ENCODE measurements at regions not wholly inside any gene's neighbourhood (a gene's known extent, or its start where the extent isn't known, plus 50 kb on each side); places are given as distances from the start of the nearest gene placed in this dataset.
"Not testable (repeated sequence)": the region's sequence is repeated elsewhere in the genome, so short reads cannot be mapped to it uniquely, and the experiment has no call there.

DNA sequence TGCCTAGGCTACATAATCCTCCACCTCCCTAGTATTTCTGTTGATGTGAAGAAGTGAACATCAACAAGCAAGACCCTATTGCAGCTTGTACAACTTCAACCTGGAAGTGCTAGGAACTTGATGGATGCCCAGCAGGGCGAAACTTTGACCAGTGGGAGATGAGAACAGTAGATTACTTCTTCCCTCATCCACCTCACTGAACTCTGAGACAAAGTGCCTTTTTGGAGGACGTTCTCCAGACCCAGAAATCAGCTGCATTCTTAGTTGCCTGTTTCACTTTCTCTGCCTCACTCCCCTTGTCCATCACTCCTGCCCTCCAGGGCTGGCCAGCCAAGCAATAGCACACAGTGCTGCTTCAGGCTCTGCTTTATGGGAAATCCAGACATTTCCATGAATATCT lies 683.4 kb downstream of the GALC start:
- no peak for DNase-seq (ENCODE audit: low spot score)

DNA sequence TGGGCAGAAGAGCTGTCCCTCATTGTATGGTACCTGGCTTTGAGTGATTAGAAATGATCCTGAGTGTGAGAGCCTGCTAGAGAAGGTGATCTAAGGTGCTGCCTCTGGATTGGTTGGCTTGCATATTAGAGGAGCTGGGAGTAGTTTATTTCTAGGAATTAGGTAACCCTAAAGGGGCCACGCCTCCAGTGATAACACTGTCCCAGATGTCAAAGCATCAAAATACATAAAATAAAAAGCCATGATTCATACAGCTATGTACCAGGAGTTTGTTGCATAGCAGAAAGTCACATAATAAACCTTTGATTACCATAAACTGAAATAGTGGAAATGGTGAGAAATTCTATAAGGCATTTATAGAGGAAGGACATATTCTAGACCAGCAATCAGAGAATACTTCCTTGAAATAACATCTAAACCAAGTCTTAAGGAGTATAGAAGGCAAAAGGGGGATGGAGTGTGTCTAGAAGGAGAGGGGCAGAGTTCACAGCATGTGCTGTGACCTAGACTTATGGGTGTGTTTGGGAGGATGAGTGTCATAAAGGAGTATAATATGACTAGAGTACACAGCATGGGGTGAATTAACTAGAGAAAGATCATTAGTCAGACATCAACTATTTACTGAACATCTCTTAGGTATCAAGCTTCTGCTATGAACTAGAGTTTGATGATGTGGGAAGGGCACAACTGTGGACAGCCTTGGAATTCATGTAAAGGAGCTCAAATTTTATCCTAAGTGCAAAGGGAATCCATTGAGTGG lies 686.4 kb downstream of the GALC start:
- DNase-seq (ENCODE audit: low spot score): no peak

DNA sequence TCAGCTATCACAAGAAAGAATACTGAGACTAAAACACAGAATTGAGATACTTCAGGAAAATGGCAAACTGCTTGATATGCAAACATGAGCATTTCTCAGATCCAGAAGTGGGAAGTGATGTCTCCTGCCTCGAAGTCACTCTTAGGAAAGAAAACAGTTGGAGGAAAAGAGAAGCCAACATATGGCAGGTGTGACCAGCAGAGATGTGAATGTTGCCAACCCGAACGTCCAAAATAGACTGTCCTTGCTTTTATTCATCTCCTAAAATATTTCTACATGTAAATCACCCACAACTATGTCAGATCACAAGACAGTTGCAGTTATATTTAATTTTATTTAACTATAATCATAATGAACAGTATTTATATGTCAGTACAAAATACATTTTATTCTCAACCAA lies 687.6 kb downstream of the GALC start:
- no peak for DNase-seq (ENCODE audit: low spot score)

DNA sequence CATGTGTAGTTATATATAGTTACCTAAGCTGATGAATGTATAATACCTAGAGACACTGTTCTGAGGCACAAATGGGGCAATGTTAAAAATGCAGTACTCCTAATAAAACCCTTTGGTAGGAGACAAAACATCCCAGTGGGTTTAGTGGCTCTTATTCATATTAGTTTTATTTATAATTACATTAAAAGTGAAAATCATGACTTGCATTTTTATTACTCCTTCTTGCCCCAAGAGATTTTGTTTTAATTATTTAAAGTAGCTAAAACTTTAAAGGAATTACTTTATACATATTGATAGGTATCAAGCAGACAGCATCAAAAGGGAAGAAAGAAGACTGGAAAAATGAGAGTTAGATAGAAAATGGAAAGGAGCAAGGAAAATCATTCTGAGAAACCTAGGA lies 688.6 kb downstream of the GALC start:
- DNase-seq (ENCODE audit: low spot score): no peak

DNA sequence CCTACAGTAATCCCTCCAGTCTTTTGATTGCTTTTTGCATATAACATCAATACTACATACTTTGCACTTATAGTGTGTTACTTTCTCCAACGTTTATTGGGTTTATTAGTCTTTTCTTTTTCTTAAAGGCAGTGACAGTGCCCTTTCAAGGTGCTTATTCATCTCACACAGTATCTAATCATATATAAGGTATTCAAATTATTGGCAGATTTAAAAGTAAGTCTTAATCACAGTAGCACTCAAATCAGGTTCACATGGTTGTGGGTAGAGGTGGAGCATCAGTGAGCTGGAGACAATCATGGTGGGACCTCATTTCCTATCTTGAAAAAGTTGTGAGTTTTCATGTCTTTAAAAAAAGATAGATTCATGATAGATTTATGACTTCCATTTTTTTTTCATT lies 706.2 kb downstream of the GALC start:
- no peak for DNase-seq (ENCODE audit: low spot score)

DNA sequence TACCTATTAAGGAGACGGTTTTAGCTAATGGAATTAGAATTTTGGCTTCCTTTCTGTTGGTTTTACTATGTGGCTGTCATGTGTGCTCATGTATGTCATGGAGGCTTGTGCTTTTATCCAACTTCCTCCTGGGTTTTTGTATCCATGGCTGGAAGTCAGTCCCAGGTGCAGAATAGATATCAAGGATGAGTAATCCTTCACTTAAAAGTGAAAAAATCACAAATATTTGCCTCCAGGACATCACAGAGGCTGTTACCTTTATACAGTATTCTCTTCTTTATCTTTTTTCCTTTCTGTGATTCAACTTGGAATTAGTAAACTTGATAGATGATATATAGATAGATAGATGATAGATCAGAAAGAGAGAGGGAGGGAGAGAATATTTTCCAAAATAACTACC lies 706.8 kb downstream of the GALC start:
- no peak for DNase-seq (ENCODE audit: low spot score)

DNA sequence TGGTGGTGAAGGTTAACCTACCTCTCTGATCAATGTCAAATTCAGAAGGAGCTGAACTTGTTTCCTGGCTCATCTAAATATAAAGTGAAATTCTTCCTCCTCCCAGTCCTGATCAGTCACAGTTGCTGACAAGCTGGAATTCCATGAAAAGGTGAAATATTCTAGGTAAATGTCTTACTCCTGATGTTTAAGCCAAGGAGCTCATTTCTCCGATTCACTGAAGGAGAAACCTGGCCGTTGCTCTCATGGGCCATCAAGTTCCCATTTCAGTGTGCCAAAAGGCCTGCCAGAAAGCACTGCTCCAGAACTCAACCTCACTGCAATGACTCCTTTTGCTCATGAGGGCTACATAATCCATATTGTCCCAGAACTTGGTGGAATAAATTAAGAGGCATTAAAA lies 707.5 kb downstream of the GALC start:
- DNase-seq (ENCODE audit: low spot score): no peak

DNA sequence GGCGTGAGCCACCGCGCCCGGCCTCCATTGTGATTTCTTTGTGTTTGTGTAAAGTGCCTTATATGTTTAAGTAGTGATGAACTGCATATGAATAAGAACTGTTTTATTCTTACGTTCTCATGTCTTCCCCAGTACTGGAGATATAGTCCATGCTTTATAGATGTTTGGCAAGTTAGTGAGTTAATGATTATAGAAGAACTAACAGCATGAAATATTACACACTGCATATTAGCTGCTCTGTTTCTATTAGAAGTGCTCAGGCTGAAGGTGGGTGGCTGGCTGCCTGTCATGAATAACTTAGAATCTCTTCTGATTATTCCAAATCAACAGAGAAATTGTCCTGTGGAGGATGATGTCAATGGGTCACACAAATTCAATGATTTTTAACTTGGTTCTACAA lies 709.4 kb downstream of the GALC start:
- no peak for DNase-seq (ENCODE audit: low spot score)

DNA sequence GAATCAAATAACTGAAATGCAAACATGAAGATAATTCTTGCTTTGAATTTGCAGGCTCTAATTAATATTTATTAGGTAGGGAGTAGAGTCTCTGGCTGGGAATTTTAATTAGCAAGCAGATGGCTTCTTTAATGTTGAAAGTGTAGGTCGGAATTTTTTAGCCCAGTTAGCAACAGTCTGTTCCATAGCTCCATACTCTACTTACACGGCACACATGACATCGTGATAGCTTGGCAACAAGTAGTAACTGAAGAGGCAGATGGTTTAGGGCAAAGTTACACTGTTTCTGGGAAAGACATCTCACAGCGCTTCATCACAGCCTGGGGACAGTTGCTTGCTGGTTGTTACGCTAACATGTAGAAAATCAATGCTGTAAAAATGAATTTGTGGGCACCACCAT lies 710.7 kb downstream of the GALC start:
- no peak for DNase-seq (ENCODE audit: low spot score)

DNA sequence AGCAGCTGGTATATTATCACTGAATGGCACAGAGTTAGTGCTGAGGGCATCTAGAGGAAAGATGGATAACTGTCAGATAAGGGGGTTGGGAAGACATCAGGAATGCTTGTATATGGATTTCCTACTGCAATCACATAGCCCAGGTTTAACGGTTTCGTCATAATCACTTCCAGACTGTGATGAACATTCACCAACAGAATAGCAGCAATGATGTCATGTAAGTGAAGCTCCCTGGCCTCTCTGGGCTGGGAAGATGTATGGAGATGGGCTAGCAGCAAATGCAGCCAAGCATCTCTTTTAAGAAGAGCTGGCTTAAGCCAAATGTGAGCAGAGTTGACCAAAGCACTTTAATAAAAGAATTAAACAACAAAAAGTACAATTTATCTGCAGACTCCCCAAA lies 714.6 kb downstream of the GALC start:
- DNase-seq (ENCODE audit: low spot score): no peak

DNA sequence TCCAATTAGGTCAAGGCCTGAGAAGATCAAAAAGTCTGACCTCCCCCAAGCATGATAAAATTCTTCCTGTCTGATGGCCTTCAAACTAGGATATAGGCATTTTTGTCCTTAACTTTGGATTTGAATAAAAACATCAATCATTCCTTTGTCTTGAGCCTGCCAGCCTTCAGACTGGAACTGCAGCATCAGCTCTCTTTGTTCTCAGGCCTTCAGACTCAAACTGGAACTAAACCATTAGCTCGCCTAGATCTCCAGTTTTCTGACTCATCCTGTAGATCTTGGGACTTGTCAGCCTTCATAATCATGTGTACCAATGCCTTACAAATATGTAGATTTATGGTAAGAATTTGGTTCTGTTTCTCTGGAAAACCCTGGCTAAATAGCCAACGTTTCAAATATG lies 721.7 kb downstream of the GALC start:
- no peak for DNase-seq (ENCODE audit: low spot score)

DNA sequence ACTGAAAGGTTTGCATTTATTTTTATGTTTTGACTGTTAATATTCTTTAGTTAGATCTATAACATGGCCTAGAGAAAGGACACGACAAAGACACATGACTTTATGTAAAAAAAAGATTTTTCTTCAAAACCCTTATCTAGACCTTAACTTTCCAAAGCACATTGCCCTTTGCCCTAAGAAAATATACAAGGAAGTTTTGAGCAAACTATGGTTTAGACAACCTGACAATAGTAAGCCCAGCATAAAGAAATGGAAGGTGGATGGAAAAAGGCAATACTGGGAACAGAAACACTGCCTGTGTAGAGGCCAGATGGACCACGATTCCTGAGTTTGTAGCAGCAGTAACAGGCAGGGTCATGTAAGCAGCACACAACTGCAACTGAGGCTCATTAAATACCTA lies 724.0 kb downstream of the GALC start:
- DNase-seq (ENCODE audit: low spot score): no peak

DNA sequence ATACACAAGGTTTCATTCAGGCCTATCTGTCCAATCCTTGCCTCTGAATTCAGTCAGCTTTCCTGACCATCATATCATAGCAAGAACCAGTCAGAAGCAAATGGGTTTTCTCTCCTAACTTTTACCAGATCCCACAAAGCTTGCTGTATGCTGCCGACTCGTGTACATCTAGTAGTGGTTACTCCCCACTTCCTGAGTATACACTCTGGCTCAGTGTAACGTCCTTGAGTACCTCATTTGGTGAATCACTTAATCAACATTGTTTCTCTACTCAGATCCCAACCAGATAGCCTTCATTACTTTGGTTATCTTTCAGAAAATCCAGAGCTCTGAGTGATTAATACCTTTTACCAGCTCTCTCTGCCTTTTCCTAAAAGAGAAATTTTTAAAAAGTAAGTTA lies 728.2 kb downstream of the GALC start:
- DNase-seq (ENCODE audit: low spot score): no peak

DNA sequence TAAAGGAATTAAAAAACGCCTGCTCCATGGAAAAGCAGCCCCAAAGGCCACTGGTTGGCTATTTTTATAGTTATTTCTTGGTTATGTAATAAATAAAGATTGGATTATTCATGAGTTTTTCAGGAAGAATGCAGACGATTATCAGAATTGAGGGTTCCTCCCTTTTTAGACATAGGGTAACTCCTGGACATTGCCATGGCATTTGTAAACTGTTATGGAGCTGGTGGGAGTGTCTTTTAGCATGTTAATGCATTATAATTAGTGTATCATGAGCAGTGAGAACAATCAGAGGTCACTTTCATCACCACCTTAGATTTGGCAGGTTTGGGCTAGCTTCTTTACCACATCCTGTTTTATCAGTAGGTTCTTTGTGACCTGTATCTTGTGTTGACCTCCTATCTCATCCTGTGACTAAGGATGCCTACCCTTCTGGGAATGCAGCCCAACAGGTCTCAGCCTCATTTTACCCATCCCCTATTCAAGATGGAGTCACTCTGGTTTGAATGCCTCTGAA lies 728.7 kb downstream of the GALC start:
- no peak for DNase-seq (ENCODE audit: low spot score)

DNA sequence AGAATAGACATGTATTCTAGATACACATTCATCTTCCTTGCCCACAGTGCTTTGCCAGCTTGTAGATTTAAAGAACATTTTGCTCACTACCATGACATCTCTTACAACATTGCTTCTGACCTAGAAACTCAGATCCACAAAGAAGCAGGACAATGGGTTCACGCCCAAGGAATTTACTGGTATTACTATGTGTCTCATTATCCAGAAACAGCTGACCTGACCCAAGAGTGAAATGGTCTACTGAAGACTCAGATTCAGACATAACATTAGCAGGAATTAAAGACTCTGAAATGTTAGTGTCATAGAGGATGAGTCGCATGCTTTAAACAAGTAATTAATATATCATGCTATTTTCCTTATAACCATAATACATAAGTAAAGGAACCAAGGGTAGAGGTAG lies 731.4 kb downstream of the GALC start:
- no peak for DNase-seq (ENCODE audit: low spot score)

DNA sequence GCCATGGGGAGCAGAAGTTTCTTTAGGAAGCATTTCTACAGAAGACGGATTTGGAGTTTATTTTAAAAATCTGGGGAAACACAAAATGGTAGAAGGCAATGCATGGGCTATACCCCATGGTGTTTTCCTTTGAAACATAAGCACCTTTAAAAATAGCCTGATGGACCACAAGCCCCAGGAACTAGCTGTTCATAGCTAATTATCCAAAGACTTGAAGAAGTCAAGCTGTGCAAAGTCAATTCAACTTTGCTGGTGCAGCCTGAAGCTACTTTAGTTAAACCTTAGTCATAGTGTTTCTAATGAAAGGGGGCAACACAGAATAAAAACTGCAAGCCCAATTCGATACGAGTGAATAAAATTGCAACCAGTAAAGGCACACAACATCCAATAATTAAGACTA lies 732.5 kb downstream of the GALC start:
- DNase-seq (ENCODE audit: low spot score): no peak

DNA sequence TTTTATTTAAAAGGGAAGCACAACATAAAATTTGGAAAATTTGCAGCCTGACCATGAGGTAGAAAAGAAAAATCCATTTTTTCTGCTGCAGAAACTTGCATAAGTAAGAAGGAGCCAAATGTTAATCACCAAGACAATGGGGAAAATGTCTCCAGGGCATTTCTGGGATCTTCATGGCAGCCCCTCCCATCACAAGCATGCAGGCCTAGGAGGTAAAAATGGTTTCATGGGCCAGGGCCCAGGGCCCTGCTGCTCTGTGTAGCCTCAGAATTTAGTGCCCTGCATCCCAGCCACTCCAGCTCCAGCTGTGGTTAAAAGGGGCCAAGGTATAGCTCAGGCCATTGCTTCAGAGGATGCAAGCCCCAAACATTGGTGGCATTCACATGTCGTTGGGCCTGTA lies 735.6 kb downstream of the GALC start:
- DNase-seq (ENCODE audit: low spot score): no peak

DNA sequence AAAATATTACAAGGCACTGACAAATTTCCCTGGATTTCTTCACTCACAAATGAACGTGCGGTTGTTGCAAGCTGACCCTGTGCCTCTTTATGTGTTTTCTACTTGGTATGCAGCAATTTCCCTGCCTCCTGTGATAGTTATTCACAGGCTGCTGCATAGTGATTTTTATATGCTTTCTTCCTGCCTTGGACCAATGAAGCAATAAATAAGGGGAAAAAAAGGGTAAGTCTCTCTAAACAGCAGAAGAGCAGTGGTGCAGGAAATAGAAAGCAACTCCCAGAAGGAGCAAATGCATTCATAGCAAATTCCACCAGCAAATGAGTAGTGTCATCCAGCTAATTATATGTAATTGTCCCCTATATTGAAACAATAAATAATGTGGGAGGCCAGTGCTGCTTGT lies 737.9 kb downstream of the GALC start:
- DNase-seq (ENCODE audit: low spot score): no peak

DNA sequence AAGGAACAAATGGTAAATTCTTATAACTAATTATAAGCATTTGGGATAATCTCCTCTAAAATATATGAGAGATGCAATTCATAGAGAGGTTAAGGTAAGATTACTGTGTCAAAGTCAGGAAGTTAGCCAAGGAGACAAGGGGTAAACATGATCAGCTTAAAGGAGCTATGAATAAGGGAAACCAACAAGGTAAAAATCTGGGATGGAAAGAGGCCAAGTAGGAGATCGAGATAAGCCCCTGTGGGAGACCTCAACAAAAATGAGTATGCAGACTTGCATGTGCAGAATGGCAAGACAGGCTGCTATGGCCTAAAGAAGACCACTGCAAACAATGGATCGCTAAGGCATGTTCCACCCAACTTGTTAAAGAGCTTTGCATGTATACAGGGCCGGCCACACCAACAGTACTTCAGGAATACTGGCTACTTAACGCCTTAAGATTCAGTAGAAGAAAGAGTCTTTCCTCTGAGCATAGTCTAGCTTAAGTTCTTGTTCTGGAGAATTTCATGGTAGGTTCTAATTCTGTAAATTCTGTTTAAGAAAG lies 738.6 kb downstream of the GALC start:
- DNase-seq (ENCODE audit: low spot score): no peak

DNA sequence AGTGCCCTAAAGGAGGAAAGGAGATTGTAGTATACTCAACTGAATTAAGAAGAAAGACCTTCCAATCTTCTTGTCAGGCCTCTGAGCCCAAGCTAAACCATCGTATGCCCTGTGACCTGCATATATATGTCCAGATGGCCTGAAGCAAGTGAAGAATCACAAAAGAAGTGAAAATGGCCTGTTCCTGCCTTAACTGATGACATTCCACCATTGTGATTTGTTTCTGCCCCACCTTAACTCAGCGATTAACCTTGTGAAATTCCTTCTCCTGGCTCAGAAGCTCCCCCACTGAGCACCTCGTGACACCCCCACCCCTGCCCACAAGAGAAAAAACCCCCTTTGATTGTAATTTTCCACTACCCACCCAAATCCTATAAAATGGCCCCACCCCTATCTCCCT lies 739.2 kb downstream of the GALC start:
- DNase-seq (ENCODE audit: low spot score): not testable (repeated sequence)

DNA sequence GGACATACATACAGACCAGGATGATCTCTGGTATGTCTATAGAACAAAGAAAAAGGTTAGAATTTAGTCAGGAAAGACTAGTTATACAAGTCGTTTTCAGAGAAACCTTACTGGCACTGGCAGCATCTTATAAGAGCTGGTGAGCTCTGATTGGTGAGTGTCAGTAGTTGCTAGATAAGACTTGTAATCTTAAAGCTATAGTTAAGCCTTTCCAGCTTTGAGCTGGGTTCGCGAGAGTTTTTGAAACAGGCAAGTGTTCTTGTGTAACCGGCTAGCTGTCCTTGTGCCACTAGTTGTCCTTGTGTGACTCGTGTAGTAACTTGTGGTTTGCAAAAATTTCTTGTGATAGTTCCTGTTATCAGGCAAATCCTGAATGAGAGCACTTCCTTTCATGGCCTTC lies 740.9 kb downstream of the GALC start:
- DNase-seq (ENCODE audit: low spot score): no peak

DNA sequence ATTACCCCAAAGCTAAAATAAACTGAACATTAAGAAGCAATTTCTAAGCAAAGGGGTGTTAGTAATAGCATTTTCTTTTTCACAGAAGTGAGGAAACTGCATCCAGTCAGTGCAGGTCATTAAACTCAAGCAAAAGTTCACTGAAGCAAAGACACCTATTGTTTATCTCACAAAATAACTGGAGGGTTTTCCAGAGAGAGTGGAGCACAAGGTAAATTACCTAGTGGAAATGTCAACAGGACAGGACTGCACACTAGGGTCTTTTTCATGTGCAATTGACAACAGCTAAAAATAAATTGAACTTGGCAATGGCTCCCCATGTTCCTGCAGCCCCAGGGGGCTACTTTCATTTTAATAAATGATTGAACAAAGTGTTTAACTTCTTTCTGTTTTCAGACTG lies 742.0 kb downstream of the GALC start:
- DNase-seq (ENCODE audit: low spot score): no peak

DNA sequence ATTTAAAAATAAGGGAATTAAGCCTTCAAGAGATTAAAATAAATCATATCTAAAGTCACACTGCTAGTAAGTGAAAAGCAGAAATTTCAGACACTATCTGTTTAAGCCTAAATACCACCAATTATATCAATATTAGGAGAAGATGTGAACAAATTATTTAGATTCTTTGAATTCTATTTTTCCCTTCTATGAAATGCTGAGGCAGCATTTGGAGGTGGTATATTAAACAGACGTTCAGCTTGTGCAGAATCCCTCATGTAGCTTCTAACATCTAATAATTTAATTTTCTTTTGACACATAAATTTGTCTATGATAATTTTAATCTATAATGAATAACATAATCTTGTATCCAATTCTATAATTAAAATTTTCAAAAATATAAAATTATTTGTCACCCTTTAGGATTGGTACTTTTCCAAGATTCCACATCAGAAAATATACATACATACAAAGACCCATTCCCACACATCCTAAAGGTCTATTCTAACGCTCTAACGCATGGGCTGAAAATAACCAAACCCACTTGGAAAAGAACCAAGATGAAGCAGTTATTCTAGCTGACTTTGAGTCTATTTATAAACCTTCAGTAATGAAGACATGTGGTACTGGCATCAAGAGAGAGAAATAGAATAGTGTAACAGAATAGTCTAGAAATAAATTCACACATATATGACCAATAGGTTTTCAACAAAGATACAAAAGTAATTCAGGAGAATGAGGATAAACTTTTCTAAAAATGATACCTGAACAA lies 751.8 kb downstream of the GALC start:
- no peak for DNase-seq (ENCODE audit: low spot score)
